Choroid plexus epithelial cell (primary cell): ENCODE measurements at regions not wholly inside any gene's neighbourhood (a gene's known extent, or its start where the extent isn't known, plus 50 kb on each side); places are given as distances from the start of the nearest gene placed in this dataset.

Source experiments
- DNase-seq: peaks from one replicate; pipeline ENCODE4 v3.0.0-alpha.2; 2010; ENCODE audit warnings: low read depth
- H3K4me3 ChIP-seq: 2 replicates; pipeline ENCODE4 v1.5.1; 2011; ENCODE audit warnings: low read depth, mild to moderate bottlenecking, control low read depth, low read length, moderate library complexity
- TF ChIP-seq, protein P1 (sequence below): conservative IDR thresholded peaks from 2 replicates; pipeline ENCODE4 v1.5.1; 2011; ENCODE audit warnings: low read depth, mild to moderate bottlenecking, control low read depth, inconsistent platforms, low read length, moderate library complexity

- no peak for DNase-seq
Observed at GRCh38 chr22:27312565-27312964, 489.0 kb downstream of the MN1 start.

GRCh38 chr22:27312966-27313855 lies 488.3 kb downstream of the MN1 start:
- H3K4me3 ChIP-seq: no peak overlapping the region
- TF ChIP-seq, protein P1, sequence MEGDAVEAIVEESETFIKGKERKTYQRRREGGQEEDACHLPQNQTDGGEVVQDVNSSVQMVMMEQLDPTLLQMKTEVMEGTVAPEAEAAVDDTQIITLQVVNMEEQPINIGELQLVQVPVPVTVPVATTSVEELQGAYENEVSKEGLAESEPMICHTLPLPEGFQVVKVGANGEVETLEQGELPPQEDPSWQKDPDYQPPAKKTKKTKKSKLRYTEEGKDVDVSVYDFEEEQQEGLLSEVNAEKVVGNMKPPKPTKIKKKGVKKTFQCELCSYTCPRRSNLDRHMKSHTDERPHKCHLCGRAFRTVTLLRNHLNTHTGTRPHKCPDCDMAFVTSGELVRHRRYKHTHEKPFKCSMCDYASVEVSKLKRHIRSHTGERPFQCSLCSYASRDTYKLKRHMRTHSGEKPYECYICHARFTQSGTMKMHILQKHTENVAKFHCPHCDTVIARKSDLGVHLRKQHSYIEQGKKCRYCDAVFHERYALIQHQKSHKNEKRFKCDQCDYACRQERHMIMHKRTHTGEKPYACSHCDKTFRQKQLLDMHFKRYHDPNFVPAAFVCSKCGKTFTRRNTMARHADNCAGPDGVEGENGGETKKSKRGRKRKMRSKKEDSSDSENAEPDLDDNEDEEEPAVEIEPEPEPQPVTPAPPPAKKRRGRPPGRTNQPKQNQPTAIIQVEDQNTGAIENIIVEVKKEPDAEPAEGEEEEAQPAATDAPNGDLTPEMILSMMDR: no peak
- no peak for DNase-seq

More at GRCh38 chr22:27312565-27312964, 489.0 kb downstream of the MN1 start:
- no peak overlapping the region for H3K4me3 ChIP-seq
- TF ChIP-seq, protein P1: no peak

GRCh38 chr22:27314276-27314807 lies 487.2 kb downstream of the MN1 start:
- no peak overlapping the region for H3K4me3 ChIP-seq
- no peak for DNase-seq
- TF ChIP-seq, protein P1: no peak

- no peak for DNase-seq
- H3K4me3 ChIP-seq: no peak overlapping the region
- TF ChIP-seq, protein P1: no peak
Observed at GRCh38 chr22:27315833-27316232, 485.7 kb downstream of the MN1 start.

- TF ChIP-seq, protein P1: peak; percentile 33
- DNase-seq: no peak
- no peak overlapping the region for H3K4me3 ChIP-seq
Observed at GRCh38 chr22:27317096-27317495, 484.5 kb downstream of the MN1 start.

GRCh38 chr22:27317971-27318428 lies 483.6 kb downstream of the MN1 start:
- TF ChIP-seq, protein P1: no peak
- no peak for DNase-seq
- H3K4me3 ChIP-seq: no peak overlapping the region
